ENCODE measurements at regions not wholly inside any gene's neighbourhood (a gene's known extent, or its start where the extent isn't known, plus 50 kb on each side); places are given as distances from the start of the nearest gene placed in this dataset.

- Mint-ChIP-seq H3K27me3 (ENCODE audit: low read depth) (no peaks in the 10 kb centered on the region), H3K4me1 (no peaks in the 10 kb centered on the region), H3K27ac (no peak overlapping the region), H3K36me3 (ENCODE audit: insufficient read depth in 1 of 3, low read depth in 3 of 3) (0 out of 7 replicates have a peak, but pooled peaks cover 0 to 1% (median 0%) of the 10 kb centered on the region in 3 experiments), H3K4me3 (no peak overlapping the region), H3K9me3 (peaks cover 0 to 2% of the 10 kb centered on the region in 2 experiments; a peak in 1 of 5 replicates)
- TF ChIP-seq, protein P1, sequence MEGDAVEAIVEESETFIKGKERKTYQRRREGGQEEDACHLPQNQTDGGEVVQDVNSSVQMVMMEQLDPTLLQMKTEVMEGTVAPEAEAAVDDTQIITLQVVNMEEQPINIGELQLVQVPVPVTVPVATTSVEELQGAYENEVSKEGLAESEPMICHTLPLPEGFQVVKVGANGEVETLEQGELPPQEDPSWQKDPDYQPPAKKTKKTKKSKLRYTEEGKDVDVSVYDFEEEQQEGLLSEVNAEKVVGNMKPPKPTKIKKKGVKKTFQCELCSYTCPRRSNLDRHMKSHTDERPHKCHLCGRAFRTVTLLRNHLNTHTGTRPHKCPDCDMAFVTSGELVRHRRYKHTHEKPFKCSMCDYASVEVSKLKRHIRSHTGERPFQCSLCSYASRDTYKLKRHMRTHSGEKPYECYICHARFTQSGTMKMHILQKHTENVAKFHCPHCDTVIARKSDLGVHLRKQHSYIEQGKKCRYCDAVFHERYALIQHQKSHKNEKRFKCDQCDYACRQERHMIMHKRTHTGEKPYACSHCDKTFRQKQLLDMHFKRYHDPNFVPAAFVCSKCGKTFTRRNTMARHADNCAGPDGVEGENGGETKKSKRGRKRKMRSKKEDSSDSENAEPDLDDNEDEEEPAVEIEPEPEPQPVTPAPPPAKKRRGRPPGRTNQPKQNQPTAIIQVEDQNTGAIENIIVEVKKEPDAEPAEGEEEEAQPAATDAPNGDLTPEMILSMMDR (conservative IDR thresholded peaks at IDR 0.05), result no peak
- H2AK5ac ChIP-seq (ENCODE audit: insufficient read length, low read length), result no peak overlapping the region
- no peak overlapping the region for H4K8ac ChIP-seq (replicated peaks; ENCODE audit: insufficient read length, low read depth, low read length)
- no peak overlapping the region for H2AFZ ChIP-seq (ENCODE audit: low read length)
- H3K9me3 ChIP-seq (ENCODE audit: control insufficient read depth, low read depth, low read length), result no peaks in the 10 kb centered on the region
- no peak overlapping the region for H3K27ac ChIP-seq (ENCODE audit: insufficient read length, low read depth, low read length)
- H3K14ac ChIP-seq (ENCODE audit: insufficient read depth, low read length), result no peak overlapping the region
- no peaks in the 10 kb centered on the region for H3K4me1 ChIP-seq (ENCODE audit: insufficient read depth, low read length)
- H2BK5ac ChIP-seq (ENCODE audit: insufficient read length, low read length), result no peak overlapping the region
- H3K18ac ChIP-seq (ENCODE audit: insufficient read length, low read depth, low read length), result no peak overlapping the region
- no peak overlapping the region for H2BK120ac ChIP-seq (ENCODE audit: low read depth, low read length, poor library complexity, severe bottlenecking)
- H3K9ac ChIP-seq (ENCODE audit: extremely low read depth, insufficient read length, low read length), result no peak overlapping the region
- no peak overlapping the region for H3K56ac ChIP-seq (ENCODE audit: insufficient read length, low read depth, low read length)
- H2BK12ac ChIP-seq (ENCODE audit: insufficient read length, low read depth, low read length), result no peak overlapping the region
- WGBS (ENCODE audit: extremely low coverage, insufficient read length, low lambda C conversion rate), result no CpG with 5 or more reads among the region's 2 CpGs
- no peak overlapping the region for H2BK15ac ChIP-seq (ENCODE audit: low read depth, low read length)
- no peaks in the 10 kb centered on the region for H3K79me2 ChIP-seq (ENCODE audit: insufficient read depth, low read length)
- no peak overlapping the region for H3T11ph ChIP-seq (ENCODE audit: low read length)
- no peak overlapping the region for H3K4ac ChIP-seq (ENCODE audit: low read depth, low read length)
- no peak for DNase-seq
- H2BK20ac ChIP-seq (ENCODE audit: low read depth, low read length, poor library complexity, severe bottlenecking), result no peak overlapping the region
- no peaks in the 10 kb centered on the region for H3K27me3 ChIP-seq (ENCODE audit: insufficient read depth, low read length)
- no peaks in the 10 kb centered on the region for H3K23me2 ChIP-seq (ENCODE audit: insufficient read length, low read depth, low read length, poor library complexity, severe bottlenecking)
- no peak overlapping the region for H3K23ac ChIP-seq (ENCODE audit: insufficient read length, low read depth, low read length)
- H4K91ac ChIP-seq (ENCODE audit: insufficient read length, low read depth, low read length), result no peak overlapping the region
- no peak overlapping the region for H3K4me2 ChIP-seq (ENCODE audit: insufficient read depth, insufficient read length, low read length)
- no peaks in the 10 kb centered on the region for H3K79me1 ChIP-seq (ENCODE audit: insufficient read depth, low read depth, low read length, poor library complexity, severe bottlenecking)
- no peaks in the 10 kb centered on the region for H4K20me1 ChIP-seq (ENCODE audit: control insufficient read depth, insufficient read depth, insufficient read length)
- H4K5ac ChIP-seq (ENCODE audit: insufficient read length, low read depth, low read length), result no peak overlapping the region
Measured at GRCh38 chr13:86946734-86947133, 724.4 kb upstream of the SLITRK5 start.

Measured in H9 (cell line).